Hematopoietic multipotent progenitor cell treated with erythropoietin and hydrocortisone succinate and interleukin-3 and kit ligand, for 4 days (in vitro differentiated cells): ENCODE measurements at regions not wholly inside any gene's neighbourhood (a gene's known extent, or its start where the extent isn't known, plus 50 kb on each side); places are given as distances from the start of the nearest gene placed in this dataset.
"Not testable (repeated sequence)": the region's sequence is repeated elsewhere in the genome, so short reads cannot be mapped to it uniquely, and the experiment has no call there.

Source experiments
- DNase-seq: peaks from one replicate; pipeline ENCODE4 v3.0.0-alpha.2; 2015

GRCh38 chr11:116059919-116060318, 555.7 kb upstream of the CADM1 start:
- DNase-seq, result no peak

- DNase-seq, result no peak
These were observed 552.8 kb upstream of the CADM1 start for GRCh38 chr11:116057000-116057399.

- DNase-seq, result no peak
These were observed 550.8 kb upstream of the CADM1 start for GRCh38 chr11:116055064-116055463.

- DNase-seq, result no peak
These were observed 549.3 kb upstream of the CADM1 start for GRCh38 chr11:116053548-116053919.

- DNase-seq, result no peak
These were observed 548.7 kb upstream of the CADM1 start for GRCh38 chr11:116052603-116053547.

- no peak for DNase-seq
These were observed 547.3 kb upstream of the CADM1 start for GRCh38 chr11:116051494-116051893.

GRCh38 chr11:116049383-116049782, 545.2 kb upstream of the CADM1 start:
- DNase-seq, result no peak

- DNase-seq, result no peak
These were observed 541.9 kb upstream of the CADM1 start for GRCh38 chr11:116046127-116046526.

GRCh38 chr11:116044941-116045340, 540.7 kb upstream of the CADM1 start:
- no peak for DNase-seq

- DNase-seq, result no peak
These were observed 540.3 kb upstream of the CADM1 start for GRCh38 chr11:116044520-116044919.

GRCh38 chr11:116043857-116044256, 539.6 kb upstream of the CADM1 start:
- peak; percentile 2 for DNase-seq

GRCh38 chr11:116043059-116043458, 538.8 kb upstream of the CADM1 start:
- DNase-seq, result not testable (repeated sequence)

- DNase-seq, result no peak
These were observed 537.9 kb upstream of the CADM1 start for GRCh38 chr11:116042146-116042545.

GRCh38 chr11:116037861-116038260, 533.6 kb upstream of the CADM1 start:
- no peak for DNase-seq

- DNase-seq, result no peak
These were observed 531.8 kb upstream of the CADM1 start for GRCh38 chr11:116035977-116036376.

- DNase-seq, result no peak
These were observed 529.8 kb upstream of the CADM1 start for GRCh38 chr11:116033931-116034553.

- no peak for DNase-seq
These were observed 526.6 kb upstream of the CADM1 start for GRCh38 chr11:116030697-116031331.

- DNase-seq, result not testable (repeated sequence)
These were observed 524.3 kb upstream of the CADM1 start for GRCh38 chr11:116028506-116028905.

GRCh38 chr11:115999437-115999836, 495.2 kb upstream of the CADM1 start:
- no peak for DNase-seq

- DNase-seq, result no peak
These were observed 492.6 kb upstream of the CADM1 start for GRCh38 chr11:115996808-115997188.

GRCh38 chr11:115996125-115996807, 492.1 kb upstream of the CADM1 start:
- no peak for DNase-seq

- DNase-seq, result no peak
These were observed 489.4 kb upstream of the CADM1 start for GRCh38 chr11:115993590-115993989.

- DNase-seq, result peak; percentile 17
These were observed 485.8 kb upstream of the CADM1 start for GRCh38 chr11:115990004-115990447.
